ENCODE measurements at regions not wholly inside any gene's neighbourhood (a gene's known extent, or its start where the extent isn't known, plus 50 kb on each side); places are given as distances from the start of the nearest gene placed in this dataset.

DNA sequence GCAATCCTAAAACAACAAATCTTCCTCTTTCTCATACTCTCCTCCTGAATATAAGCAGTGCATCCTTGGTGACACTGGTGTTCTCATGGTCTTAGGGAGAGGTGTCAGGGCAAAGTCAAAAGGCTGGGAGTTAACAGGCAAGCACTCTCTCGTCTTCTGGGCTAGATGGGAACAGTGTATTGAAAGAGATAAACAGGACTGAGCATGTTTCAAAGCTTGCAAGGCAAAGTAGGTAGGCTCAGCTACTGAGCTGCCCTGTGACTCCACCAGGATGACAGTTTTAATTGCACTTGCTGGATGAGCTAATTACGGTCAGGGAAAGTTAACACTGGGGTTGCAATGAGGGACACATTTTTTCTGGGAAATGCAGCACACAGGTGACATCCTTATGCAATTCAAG lies 554.9 kb upstream of the NRP1 start:
- no peak overlapping the region for H3K56ac ChIP-seq (ENCODE audit: insufficient read length, low read depth, low read length)
- no peak overlapping the region for H4K8ac ChIP-seq (replicated peaks; ENCODE audit: insufficient read length, low read depth, low read length)
- no peak overlapping the region for H2AK5ac ChIP-seq (ENCODE audit: insufficient read length, low read length)
- Mint-ChIP-seq H3K36me3 (ENCODE audit: insufficient read depth in 1 of 3, low read depth in 3 of 3) (peaks cover 0 to 6% (median 0%) of the 10 kb centered on the region in 3 experiments; a peak in 3 of 7 replicates), H3K4me1 (peaks cover 3 to 10% of the 10 kb centered on the region in 2 experiments; a peak in 2 of 4 replicates), H3K9me3 (peaks cover 0 to 12% of the 10 kb centered on the region in 2 experiments; a peak in 2 of 5 replicates), H3K27ac (no peak overlapping the region; a peak in 1 of 7 replicates), H3K27me3 (ENCODE audit: low read depth) (no peaks in the 10 kb centered on the region), H3K4me3 (no peak overlapping the region)
- H3K23me2 ChIP-seq (ENCODE audit: insufficient read length, low read depth, low read length, poor library complexity, severe bottlenecking): no peaks in the 10 kb centered on the region
- no peaks in the 10 kb centered on the region for H3K9me3 ChIP-seq (ENCODE audit: control insufficient read depth, low read depth, low read length)
- H4K5ac ChIP-seq (ENCODE audit: insufficient read length, low read depth, low read length): no peak overlapping the region
- H2BK15ac ChIP-seq (ENCODE audit: low read depth, low read length): no peak overlapping the region
- H2BK20ac ChIP-seq (ENCODE audit: low read depth, low read length, poor library complexity, severe bottlenecking): no peak overlapping the region
- no peak overlapping the region for H3K4me2 ChIP-seq (ENCODE audit: insufficient read depth, insufficient read length, low read length)
- H3K27ac ChIP-seq (ENCODE audit: insufficient read length, low read depth, low read length): no peak overlapping the region
- no peak overlapping the region for H3K23ac ChIP-seq (ENCODE audit: insufficient read length, low read depth, low read length)
- H2BK5ac ChIP-seq (ENCODE audit: insufficient read length, low read length): no peak overlapping the region
- H2BK12ac ChIP-seq (ENCODE audit: insufficient read length, low read depth, low read length): no peak overlapping the region
- no peak overlapping the region for H3K18ac ChIP-seq (ENCODE audit: insufficient read length, low read depth, low read length)
- H3K27me3 ChIP-seq (ENCODE audit: insufficient read depth, low read length): no peaks in the 10 kb centered on the region
- H3K79me2 ChIP-seq (ENCODE audit: insufficient read depth, low read length): no peaks in the 10 kb centered on the region
- no peak overlapping the region for H3K4ac ChIP-seq (ENCODE audit: low read depth, low read length)
- H4K20me1 ChIP-seq (ENCODE audit: control insufficient read depth, insufficient read depth, insufficient read length): no peaks in the 10 kb centered on the region
- no peaks in the 10 kb centered on the region for H3K79me1 ChIP-seq (ENCODE audit: insufficient read depth, low read depth, low read length, poor library complexity, severe bottlenecking)
- no peak overlapping the region for H2AFZ ChIP-seq (ENCODE audit: low read length)
- TF ChIP-seq, protein P1, sequence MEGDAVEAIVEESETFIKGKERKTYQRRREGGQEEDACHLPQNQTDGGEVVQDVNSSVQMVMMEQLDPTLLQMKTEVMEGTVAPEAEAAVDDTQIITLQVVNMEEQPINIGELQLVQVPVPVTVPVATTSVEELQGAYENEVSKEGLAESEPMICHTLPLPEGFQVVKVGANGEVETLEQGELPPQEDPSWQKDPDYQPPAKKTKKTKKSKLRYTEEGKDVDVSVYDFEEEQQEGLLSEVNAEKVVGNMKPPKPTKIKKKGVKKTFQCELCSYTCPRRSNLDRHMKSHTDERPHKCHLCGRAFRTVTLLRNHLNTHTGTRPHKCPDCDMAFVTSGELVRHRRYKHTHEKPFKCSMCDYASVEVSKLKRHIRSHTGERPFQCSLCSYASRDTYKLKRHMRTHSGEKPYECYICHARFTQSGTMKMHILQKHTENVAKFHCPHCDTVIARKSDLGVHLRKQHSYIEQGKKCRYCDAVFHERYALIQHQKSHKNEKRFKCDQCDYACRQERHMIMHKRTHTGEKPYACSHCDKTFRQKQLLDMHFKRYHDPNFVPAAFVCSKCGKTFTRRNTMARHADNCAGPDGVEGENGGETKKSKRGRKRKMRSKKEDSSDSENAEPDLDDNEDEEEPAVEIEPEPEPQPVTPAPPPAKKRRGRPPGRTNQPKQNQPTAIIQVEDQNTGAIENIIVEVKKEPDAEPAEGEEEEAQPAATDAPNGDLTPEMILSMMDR (conservative IDR thresholded peaks at IDR 0.05): no peak
- no CpG with 5 or more reads among the region's 2 CpGs for WGBS (ENCODE audit: extremely low coverage, insufficient read length, low lambda C conversion rate)
- H3T11ph ChIP-seq (ENCODE audit: low read length): no peak overlapping the region
- DNase-seq: no peak
- H3K14ac ChIP-seq (ENCODE audit: insufficient read depth, low read length): no peak overlapping the region
- no peaks in the 10 kb centered on the region for H3K4me1 ChIP-seq (ENCODE audit: insufficient read depth, low read length)
- H2BK120ac ChIP-seq (ENCODE audit: low read depth, low read length, poor library complexity, severe bottlenecking): no peak overlapping the region
- no peak overlapping the region for H4K91ac ChIP-seq (ENCODE audit: insufficient read length, low read depth, low read length)
- no peak overlapping the region for H3K9ac ChIP-seq (ENCODE audit: extremely low read depth, insufficient read length, low read length)

Data from H9 (cell line).